ENCODE measurements at regions not wholly inside any gene's neighbourhood (a gene's known extent, or its start where the extent isn't known, plus 50 kb on each side); places are given as distances from the start of the nearest gene placed in this dataset.

DNA sequence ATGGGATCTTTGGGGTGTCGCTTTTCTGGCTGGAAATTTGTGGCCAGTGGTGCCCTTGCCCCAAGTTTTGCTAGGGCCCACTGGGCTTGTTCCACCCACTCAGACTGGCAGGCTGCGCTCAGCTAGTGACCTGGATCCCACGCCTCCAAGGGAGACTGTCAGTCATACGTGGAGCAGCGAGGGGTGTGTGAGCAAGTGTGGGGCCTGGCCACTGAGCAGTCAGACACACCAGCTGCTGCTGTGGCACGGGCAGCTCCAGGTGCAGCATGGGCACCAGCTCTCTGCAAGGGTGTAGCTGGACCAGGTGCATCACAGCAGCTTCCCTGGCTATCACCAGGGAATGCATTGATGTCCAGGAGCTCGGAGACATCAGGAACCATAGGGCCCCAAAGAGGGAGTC lies 327.0 kb downstream of the NR4A2 start:
- no peak for DNase-seq (ENCODE audit: low read depth in 2 of 2)

GRCh38 chr2:156004459-156004858 lies 328.1 kb downstream of the NR4A2 start:
- TF ChIP-seq CTCF (IDR thresholded peaks at IDR 0.05; ENCODE audit: low read depth, low read length): no peak
- no peak overlapping the region for H3K4me3 ChIP-seq (replicated peaks in 1 of 2; ENCODE audit: low read depth in 2 of 2, low read length in 2 of 2)
- no peak for DNase-seq (ENCODE audit: low read depth in 2 of 2)

More for the DNA sequence above, 327.0 kb downstream of the NR4A2 start:
- no peak overlapping the region for H3K4me3 ChIP-seq (replicated peaks in 1 of 2; ENCODE audit: low read depth in 2 of 2, low read length in 2 of 2)
- TF ChIP-seq CTCF (IDR thresholded peaks at IDR 0.05; ENCODE audit: low read depth, low read length): no peak

- no peak for DNase-seq (ENCODE audit: low read depth in 2 of 2)
- no peak overlapping the region for H3K4me3 ChIP-seq (replicated peaks in 1 of 2; ENCODE audit: low read depth in 2 of 2, low read length in 2 of 2)
- no peak for TF ChIP-seq CTCF (IDR thresholded peaks at IDR 0.05; ENCODE audit: low read depth, low read length)
These were observed 328.7 kb downstream of the NR4A2 start for GRCh38 chr2:156003780-156004179.

DNA sequence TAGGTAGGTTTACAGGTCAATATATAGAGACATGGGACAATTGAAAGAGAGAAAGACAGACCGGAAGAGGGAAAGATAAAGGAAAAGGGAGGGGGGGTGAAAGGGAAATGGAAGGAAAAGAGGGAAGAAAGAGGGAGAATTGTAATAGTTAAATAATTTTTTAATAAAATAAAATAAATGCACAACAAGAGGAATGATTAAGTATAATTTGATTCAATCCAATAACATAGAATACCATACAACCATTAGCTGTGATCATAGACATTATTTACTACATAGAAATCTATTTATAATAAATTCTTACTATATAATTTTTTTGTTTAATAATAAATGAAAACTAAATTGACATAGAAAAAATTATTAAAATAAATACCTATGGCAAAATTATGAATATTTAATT lies 330.7 kb downstream of the NR4A2 start:
- H3K4me3 ChIP-seq (replicated peaks in 1 of 2; ENCODE audit: low read depth in 2 of 2, low read length in 2 of 2): no peak overlapping the region
- DNase-seq (ENCODE audit: low read depth in 2 of 2): no peak
- no peak for TF ChIP-seq CTCF (IDR thresholded peaks at IDR 0.05; ENCODE audit: low read depth, low read length)

DNA sequence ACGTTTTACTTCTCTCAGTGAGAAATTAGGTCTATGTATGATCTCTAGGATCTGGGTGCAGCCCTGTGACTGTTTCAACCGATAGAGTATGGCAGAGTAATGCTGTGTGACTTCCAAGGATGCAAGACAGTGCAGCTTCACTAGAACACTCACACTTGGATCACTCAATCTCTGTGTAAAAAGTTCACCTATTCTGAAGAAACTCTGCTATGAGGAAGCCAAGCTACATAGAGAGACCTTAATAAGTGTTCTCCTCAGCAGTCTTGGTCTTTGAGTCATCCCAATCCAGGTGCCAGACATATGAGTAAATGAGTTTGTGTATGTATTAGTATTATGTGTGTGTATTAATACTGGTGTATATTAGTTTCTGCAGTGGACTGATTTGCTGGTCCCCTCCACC lies 335.0 kb downstream of the NR4A2 start:
- DNase-seq (ENCODE audit: low read depth in 2 of 2): no peak
- no peak overlapping the region for H3K4me3 ChIP-seq (replicated peaks in 1 of 2; ENCODE audit: low read depth in 2 of 2, low read length in 2 of 2)
- no peak for TF ChIP-seq CTCF (IDR thresholded peaks at IDR 0.05; ENCODE audit: low read depth, low read length)

GRCh38 chr2:155994315-155994714 lies 338.2 kb downstream of the NR4A2 start:
- no peak overlapping the region for H3K4me3 ChIP-seq (replicated peaks in 1 of 2; ENCODE audit: low read depth in 2 of 2, low read length in 2 of 2)
- no peak for TF ChIP-seq CTCF (IDR thresholded peaks at IDR 0.05; ENCODE audit: low read depth, low read length)
- no peak for DNase-seq (ENCODE audit: low read depth in 2 of 2)

- DNase-seq (ENCODE audit: low read depth in 2 of 2): no peak
- H3K4me3 ChIP-seq (replicated peaks in 1 of 2; ENCODE audit: low read depth in 2 of 2, low read length in 2 of 2): no peak overlapping the region
- TF ChIP-seq CTCF (IDR thresholded peaks at IDR 0.05; ENCODE audit: low read depth, low read length): no peak
These were observed 348.7 kb downstream of the NR4A2 start for GRCh38 chr2:155983845-155984244.
